ENCODE measurements at regions not wholly inside any gene's neighbourhood (a gene's known extent, or its start where the extent isn't known, plus 50 kb on each side); places are given as distances from the start of the nearest gene placed in this dataset.

DNA sequence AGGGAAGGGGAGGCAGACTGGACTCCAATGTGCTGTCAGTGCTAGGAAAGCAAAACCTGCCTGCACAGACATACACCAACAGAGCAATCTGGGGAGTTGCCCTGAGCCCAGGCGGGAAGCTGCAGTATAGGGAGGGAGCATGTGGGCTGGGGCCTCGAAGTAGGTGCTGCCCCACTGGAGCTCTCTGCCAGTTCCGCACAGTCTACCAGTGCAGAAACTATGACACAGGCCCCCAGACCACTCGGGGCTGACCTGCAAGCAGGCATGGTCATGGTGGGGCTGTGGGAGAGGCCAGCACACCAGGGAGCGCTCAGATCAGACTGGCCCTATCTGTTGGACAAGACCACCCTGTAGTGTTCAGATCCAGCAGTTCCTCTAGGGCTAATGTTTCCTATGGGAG is 344.1 kb upstream of the TRAM1L1 start:
- H3K36me3 ChIP-seq (ENCODE audit: control insufficient read depth, insufficient read depth, low read length) = no peaks in the 10 kb centered on the region
- ChIA-PET CTCF (no interaction called here), POLR2A (no interaction called here)
- H3K4me3 ChIP-seq (ENCODE audit: low read depth, low read length) = no peak overlapping the region
- no peak for DNase-seq (ENCODE audit: low read depth)
- TF ChIP-seq, protein P1, sequence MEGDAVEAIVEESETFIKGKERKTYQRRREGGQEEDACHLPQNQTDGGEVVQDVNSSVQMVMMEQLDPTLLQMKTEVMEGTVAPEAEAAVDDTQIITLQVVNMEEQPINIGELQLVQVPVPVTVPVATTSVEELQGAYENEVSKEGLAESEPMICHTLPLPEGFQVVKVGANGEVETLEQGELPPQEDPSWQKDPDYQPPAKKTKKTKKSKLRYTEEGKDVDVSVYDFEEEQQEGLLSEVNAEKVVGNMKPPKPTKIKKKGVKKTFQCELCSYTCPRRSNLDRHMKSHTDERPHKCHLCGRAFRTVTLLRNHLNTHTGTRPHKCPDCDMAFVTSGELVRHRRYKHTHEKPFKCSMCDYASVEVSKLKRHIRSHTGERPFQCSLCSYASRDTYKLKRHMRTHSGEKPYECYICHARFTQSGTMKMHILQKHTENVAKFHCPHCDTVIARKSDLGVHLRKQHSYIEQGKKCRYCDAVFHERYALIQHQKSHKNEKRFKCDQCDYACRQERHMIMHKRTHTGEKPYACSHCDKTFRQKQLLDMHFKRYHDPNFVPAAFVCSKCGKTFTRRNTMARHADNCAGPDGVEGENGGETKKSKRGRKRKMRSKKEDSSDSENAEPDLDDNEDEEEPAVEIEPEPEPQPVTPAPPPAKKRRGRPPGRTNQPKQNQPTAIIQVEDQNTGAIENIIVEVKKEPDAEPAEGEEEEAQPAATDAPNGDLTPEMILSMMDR (IDR thresholded peaks at IDR 0.05; ENCODE audit: insufficient read depth, low read depth, low read length) = no peak
- no peaks in the 10 kb centered on the region for H3K27me3 ChIP-seq (ENCODE audit: control insufficient read depth, insufficient read depth, low read length)

DNA sequence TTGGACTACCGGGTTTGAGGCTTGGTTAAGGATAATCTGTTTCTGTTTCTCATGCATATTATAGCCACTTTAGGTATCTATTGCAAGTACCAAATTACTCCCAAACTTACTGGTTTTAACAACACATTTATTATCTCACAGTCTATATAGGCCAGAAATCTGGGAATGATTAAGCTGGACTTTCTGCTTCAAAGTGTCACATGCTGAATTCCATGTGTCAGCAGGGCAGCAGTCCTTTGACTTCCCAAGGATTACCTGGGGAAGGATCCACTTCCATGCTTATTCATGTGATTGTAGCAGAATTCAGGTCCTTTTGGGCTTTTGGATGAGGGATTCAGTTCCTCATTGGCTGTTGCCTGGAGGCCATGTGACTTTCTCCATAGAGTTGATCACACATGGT is 349.0 kb upstream of the TRAM1L1 start:
- no peaks in the 10 kb centered on the region for H3K36me3 ChIP-seq (ENCODE audit: control insufficient read depth, insufficient read depth, low read length)
- CTCF ChIA-PET = interaction anchor here (0.9 kb wide), 1 partner anchor 12 kb away, joined by 3 read pairs; no protein-coding TSS in a partner anchor
- TF ChIP-seq, protein P1 (IDR thresholded peaks at IDR 0.05; ENCODE audit: insufficient read depth, low read depth, low read length) = no peak
- no peaks in the 10 kb centered on the region for H3K27me3 ChIP-seq (ENCODE audit: control insufficient read depth, insufficient read depth, low read length)
- H3K4me3 ChIP-seq (ENCODE audit: low read depth, low read length) = no peak overlapping the region
- POLR2A ChIA-PET = no interaction called here
- DNase-seq (ENCODE audit: low read depth) = no peak

DNA sequence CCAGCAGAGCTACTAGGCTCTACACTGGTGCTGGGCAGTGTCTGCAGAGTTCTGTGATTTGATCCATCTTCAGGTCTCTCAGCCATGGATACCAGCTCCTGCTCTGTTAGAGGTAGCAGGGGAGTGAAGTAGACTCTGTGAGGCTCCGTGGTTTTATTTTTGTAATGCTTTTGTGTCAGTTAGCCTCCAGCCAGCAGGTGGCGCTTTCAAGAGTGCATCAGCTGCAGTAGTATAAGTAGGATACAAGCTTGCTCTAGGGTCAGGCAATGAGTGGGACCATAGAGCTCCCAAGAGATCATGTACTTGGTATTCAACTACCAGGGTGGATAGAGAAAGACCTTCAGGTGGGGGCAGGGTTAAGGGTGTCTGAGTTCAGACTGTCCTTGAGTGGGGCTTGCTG is 362.5 kb upstream of the TRAM1L1 start:
- DNase-seq (ENCODE audit: low read depth) = no peak
- ChIA-PET POLR2A (no interaction called here), CTCF (interaction anchor here (0.5 kb wide), 1 partner anchor 69 kb away, joined by 3 read pairs; no protein-coding TSS in a partner anchor)
- Histone ChIP-seq H3K27me3 (ENCODE audit: control insufficient read depth, insufficient read depth, low read length) (no peaks in the 10 kb centered on the region), H3K36me3 (ENCODE audit: control insufficient read depth, insufficient read depth, low read length) (no peaks in the 10 kb centered on the region), H3K4me3 (ENCODE audit: low read depth, low read length) (no peak overlapping the region)
- TF ChIP-seq, protein P1 (IDR thresholded peaks at IDR 0.05; ENCODE audit: insufficient read depth, low read depth, low read length) = no peak

DNA sequence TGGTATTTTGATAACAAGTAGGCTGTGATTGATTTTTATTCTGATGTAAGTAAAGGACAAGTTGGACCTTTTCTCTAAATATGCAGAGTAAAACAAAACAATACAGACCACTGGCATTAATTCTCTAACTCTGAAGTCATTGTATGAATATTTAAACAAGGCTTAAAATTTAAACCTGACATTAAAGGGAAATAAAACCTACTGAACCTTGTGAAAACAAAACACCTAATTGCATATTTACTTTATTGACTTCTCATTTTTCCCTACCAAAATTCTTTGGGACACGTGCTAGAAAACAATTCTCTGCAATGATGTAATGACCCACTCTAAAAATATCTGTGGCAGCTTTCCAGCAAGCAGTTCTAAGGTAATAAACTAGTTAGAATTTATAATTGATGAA is 369.7 kb upstream of the TRAM1L1 start:
- Histone ChIP-seq H3K27me3 (ENCODE audit: control insufficient read depth, insufficient read depth, low read length) (no peaks in the 10 kb centered on the region), H3K4me3 (ENCODE audit: low read depth, low read length) (no peak overlapping the region), H3K36me3 (ENCODE audit: control insufficient read depth, insufficient read depth, low read length) (no peaks in the 10 kb centered on the region)
- TF ChIP-seq, protein P1 (IDR thresholded peaks at IDR 0.05; ENCODE audit: insufficient read depth, low read depth, low read length) = no peak
- ChIA-PET CTCF (no interaction called here), POLR2A (no interaction called here)
- no peak for DNase-seq (ENCODE audit: low read depth)

DNA sequence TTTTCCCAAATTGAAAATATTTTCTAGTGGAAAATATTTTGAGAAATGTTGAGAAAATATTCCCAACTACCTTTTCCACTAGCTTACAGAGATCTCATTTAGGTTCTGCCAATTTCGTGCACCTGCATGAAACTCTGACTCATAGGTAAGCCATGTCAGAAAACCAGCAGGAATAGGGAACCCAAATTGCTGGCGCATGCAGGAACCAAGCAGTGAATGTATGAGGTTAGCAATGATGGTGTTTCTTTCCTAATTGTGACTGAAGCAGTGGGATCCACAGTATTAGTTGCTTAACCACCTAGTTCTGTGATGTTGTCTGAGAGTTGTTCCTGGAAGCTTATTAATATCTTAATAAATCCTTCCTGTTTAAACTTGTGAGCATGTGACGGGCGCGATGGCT is 381.0 kb upstream of the TRAM1L1 start:
- H3K27me3 ChIP-seq (ENCODE audit: control insufficient read depth, insufficient read depth, low read length) = no peaks in the 10 kb centered on the region
- no peak for DNase-seq (ENCODE audit: low read depth)
- no peaks in the 10 kb centered on the region for H3K36me3 ChIP-seq (ENCODE audit: control insufficient read depth, insufficient read depth, low read length)
- POLR2A ChIA-PET = no interaction called here
- no peak overlapping the region for H3K4me3 ChIP-seq (ENCODE audit: low read depth, low read length)
- CTCF ChIA-PET = no interaction called here
- TF ChIP-seq, protein P1 (IDR thresholded peaks at IDR 0.05; ENCODE audit: insufficient read depth, low read depth, low read length) = no peak

All from BJ (cell line).